ENCODE measurements at regions not wholly inside any gene's neighbourhood (a gene's known extent, or its start where the extent isn't known, plus 50 kb on each side); places are given as distances from the start of the nearest gene placed in this dataset.

GRCh38 chr6:56764081-56764566 lies 121.4 kb upstream of the DST start:
- no peak for FAIRE-seq

- FAIRE-seq: no peak
Observed at GRCh38 chr6:56761651-56762050, 119.0 kb upstream of the DST start.

GRCh38 chr6:56760842-56761241 lies 118.2 kb upstream of the DST start:
- FAIRE-seq: no peak

- no peak for FAIRE-seq
Observed at GRCh38 chr6:56759521-56759920, 116.8 kb upstream of the DST start.

- no peak for FAIRE-seq
Observed at GRCh38 chr6:56758553-56758952, 115.9 kb upstream of the DST start.

- no peak for FAIRE-seq
Observed at GRCh38 chr6:56758120-56758519, 115.4 kb upstream of the DST start.

DNA sequence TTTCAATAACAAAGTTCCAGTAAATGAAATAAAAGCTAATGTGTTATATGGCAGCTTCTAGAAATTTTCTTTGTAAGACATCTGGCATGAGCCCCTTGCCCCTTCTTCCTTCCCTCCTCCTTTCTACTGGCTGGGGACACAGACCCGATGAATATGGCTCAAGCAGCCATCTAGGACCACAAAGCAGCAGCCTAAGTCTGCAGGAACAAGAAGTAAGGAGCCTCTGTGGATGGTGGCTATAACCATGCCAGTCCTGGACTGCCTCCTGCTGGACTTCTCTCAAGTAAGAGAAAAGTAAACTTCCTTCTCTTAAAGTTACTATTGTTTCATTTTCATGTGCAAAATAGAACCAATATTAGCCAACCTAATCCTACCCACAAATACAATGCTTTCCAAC lies 114.9 kb upstream of the DST start:
- no peak for FAIRE-seq

GRCh38 chr6:56756791-56757587 lies 114.3 kb upstream of the DST start:
- no peak for FAIRE-seq

DNA sequence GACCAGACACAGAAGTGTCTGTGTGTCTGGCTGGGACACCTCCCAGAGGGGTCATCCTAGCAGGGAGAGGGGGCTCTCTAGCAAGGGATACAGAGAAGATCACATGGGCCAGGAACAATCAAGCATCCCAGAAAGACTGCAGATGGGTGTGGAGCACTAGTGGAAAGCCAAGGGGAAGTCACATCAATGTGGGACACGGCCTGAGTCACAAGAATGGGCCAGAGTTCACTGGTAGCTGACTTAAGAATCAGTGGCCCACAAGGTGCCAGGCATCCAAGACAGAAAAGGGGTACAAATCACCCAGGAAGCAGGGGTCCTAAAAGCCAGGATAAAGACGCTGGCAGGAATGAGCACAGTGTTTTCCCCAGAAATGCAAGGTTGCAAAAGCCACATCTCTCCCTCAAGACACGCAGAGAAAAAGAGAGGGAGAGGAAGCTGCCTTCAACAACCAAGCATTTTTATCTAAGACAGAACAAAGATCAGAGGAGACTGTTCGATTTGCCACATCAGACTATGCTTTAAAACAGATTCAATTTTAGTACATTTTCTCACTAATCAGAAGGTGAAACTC lies 113.6 kb upstream of the DST start:
- FAIRE-seq: no peak

GRCh38 chr6:56755040-56755439 lies 112.4 kb upstream of the DST start:
- no peak for FAIRE-seq

DNA sequence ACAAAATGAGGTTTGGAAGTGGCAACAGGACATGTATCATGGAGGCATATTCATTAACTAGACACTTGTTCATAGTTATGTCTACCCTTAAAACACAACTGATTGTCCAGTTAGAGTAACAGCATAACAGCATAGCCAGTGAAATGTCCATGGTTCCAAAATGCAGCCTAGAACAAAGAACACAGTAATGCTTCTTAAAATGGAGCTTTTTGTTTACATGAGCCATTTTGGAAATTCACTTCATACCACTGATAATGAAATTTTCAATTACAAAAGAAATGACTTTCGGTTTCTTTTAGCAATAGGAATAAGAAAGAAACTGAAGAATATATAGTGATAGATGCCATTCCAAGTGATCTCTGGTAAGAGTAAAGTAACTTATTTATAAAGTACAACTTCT lies 111.1 kb upstream of the DST start:
- no peak for FAIRE-seq

DNA sequence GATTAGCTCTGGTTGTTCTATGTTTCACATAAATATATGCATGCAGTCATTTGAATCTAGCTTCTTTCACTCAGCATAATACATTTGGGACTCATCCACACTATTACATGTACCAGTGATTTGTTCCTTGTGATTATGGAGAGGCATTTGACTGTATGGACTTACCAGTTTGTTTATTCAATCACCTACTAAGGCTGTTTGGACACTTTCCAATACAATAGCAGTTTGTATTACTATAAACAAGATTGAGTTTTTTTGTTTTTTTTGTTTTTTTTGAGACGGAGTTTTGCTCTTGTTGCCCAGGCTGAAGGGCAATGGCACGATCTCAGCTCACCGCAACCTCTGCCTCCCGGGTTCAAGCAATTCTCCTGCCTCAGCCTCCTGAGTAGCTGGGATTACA lies 109.8 kb upstream of the DST start:
- FAIRE-seq: no peak

DNA sequence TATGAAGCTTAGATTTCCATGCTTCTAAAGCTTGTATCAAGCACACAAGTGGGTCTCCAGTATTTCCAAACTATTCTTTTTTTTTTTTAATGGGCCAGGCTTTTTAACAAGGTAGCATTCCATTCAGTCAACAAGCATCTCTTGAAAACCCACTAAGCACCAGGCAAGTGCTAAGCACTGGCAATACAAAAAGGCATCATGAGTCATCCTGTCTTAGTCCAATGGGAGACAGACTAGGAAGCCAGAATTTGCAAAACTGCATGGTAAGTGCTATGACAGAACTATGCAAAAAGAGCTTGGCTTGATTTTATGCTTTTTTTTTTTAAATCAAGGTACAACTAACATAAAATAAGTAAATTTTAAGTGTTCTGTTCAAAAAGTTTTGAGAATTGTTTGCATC lies 109.3 kb upstream of the DST start:
- FAIRE-seq: no peak

GRCh38 chr6:56751604-56752003 lies 108.9 kb upstream of the DST start:
- FAIRE-seq: no peak

GRCh38 chr6:56750686-56751085 lies 108.0 kb upstream of the DST start:
- FAIRE-seq: no peak

DNA sequence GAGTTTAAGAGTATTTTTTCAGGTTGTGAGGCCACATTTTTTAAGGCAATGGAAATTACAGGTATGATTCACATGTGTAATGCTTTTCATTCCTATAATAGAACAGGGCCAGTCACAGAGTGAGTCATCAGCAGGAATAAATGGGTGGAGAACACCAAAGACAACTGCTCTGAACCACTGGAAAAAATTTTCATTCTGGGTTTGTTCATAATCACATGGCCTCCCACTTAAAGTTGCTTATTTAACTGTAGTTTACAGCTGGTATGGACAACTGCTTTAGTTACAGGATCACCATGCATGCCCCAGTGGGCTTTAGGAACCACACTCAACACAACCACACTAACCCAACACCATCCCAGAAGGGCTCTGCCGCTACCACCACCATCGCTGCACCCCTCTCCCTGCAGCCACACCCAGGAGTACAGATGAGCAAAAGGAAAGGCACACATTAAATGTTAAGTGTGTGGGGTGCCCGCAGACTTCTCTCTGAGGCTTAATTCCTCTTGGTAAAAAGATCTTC lies 107.0 kb upstream of the DST start:
- no peak for FAIRE-seq

- FAIRE-seq: no peak
Observed at GRCh38 chr6:56746767-56747504, 104.2 kb upstream of the DST start.

DNA sequence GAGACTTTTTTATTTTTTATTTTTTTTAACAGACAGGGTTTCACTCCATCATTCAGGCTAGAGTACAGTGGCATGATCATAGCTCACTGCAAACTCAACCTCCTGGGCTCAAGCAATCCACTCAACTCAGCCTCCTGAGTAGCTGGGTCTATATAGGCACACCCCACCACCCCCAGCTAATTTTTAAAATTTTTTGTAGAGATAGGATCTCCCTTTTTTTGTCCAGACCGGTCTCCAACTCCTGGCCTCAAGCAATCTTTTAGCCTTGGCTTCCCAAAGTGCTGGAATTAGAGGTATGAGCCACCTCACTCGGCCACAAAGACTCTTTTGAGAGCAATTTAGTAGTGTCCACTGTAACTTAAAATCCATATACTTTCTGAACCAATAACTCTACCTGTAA lies 103.3 kb upstream of the DST start:
- FAIRE-seq: no peak

DNA sequence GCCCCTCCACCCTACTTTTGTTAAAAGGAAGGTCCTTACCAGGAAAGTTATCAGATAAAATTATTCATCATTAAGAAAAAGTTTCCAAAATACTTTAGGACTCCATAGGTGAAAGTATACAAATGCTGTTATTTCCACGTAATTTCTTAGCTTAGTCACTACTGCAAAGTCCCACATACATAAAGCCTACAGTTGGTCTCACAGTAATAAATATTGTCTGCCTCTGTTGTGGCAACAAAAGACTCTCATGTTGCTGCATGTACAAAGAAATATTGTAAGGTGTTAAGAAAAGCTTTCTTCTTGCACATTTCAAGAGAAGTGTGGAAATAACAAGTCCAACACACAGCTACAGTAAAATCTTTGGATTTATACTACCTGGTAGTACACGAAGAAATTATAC lies 102.4 kb upstream of the DST start:
- FAIRE-seq: no peak

DNA sequence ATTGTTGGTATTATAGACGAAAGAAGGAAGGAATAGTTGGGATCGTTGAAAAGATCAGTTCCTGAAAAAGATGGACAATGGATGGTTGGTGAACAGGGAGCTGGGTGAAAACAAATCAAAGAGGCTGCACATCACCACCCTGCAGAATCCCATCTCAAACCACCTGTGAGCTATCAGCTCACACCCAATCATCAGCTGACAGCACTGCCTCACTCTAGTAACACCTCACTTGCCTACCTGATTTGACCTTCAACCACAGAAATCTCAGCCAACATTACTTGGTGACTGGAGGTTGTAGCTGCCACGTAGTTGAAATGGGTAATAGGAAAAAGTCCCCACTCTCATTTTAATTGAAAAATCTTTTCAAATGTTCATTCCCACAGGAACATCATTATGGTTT lies 101.8 kb upstream of the DST start:
- no peak for FAIRE-seq

DNA sequence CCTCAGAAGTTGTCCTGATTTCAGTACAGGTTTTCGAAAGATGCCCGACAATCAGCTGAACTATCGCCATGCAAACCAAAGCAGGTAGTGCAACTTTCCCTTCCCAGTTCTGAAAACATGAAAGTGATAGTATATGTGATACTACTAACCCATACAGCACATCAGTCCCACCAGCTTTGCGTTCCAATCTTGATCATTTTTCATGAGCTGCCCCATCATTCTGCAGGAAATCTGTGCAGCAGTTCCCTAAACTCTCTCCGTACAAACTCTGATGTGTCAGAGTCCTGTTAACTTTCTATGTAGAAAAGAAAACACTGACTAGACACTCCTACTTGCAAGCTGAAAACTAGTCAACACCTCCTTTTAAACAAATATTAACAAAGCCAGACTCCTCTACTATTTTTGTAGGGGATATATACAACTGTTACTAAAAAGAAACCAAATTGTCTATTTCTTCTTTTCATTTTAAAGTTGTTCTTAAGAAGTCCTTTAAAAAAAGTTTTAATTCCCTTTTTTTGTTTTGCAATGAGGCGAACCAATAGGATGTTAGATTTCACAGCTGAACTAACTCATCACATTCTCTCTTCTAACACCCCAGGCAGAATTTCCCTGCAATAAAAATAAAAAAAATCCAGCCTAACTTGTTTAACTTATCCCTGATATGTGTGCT lies 99.6 kb upstream of the DST start:
- FAIRE-seq: no peak

DNA sequence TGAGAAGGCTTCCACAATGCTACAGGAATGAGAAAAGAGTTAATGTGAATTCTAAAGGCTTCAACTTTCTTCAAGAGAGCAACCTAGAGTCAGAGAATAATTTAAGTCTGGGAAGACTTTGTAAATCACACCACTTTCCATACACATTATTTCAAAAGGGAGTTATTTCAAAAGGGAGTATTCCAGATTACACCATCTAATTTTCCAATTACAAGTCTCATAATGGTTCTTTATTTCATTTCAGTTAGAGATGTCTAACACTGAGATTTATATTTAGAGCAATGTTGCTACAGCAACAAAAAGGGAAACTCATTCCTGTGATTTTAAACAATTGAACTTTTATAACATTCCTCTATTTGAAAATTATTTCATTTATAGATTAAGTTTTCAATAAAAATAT lies 98.8 kb upstream of the DST start:
- no peak for FAIRE-seq
